Hepatocyte (in vitro differentiated cells): ENCODE measurements at regions not wholly inside any gene's neighbourhood (a gene's known extent, or its start where the extent isn't known, plus 50 kb on each side); places are given as distances from the start of the nearest gene placed in this dataset.

Source experiments
- EZH2 ChIP-seq: fragments of 200-600 bp; sonication (generic); IDR thresholded peaks from 2 replicates; pipeline ENCODE4 v1.6.1; 2016; ENCODE audit warnings: antibody characterized with exemption, mild to moderate bottlenecking, borderline replicate concordance
- TF ChIP-seq, protein P1 (sequence below): fragments of 200-600 bp; sonication (generic); IDR thresholded peaks from 2 replicates; pipeline ENCODE4 v1.5.1; 2016; ENCODE audit warnings: antibody characterized with exemption, mild to moderate bottlenecking; ENCODE audit not compliant: poor library complexity

- TF ChIP-seq, protein P1, sequence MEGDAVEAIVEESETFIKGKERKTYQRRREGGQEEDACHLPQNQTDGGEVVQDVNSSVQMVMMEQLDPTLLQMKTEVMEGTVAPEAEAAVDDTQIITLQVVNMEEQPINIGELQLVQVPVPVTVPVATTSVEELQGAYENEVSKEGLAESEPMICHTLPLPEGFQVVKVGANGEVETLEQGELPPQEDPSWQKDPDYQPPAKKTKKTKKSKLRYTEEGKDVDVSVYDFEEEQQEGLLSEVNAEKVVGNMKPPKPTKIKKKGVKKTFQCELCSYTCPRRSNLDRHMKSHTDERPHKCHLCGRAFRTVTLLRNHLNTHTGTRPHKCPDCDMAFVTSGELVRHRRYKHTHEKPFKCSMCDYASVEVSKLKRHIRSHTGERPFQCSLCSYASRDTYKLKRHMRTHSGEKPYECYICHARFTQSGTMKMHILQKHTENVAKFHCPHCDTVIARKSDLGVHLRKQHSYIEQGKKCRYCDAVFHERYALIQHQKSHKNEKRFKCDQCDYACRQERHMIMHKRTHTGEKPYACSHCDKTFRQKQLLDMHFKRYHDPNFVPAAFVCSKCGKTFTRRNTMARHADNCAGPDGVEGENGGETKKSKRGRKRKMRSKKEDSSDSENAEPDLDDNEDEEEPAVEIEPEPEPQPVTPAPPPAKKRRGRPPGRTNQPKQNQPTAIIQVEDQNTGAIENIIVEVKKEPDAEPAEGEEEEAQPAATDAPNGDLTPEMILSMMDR: no peak
- TF ChIP-seq EZH2: no peak
Observed at GRCh38 chrX:552496-552895, 78.1 kb upstream of the SHOX start.
